Bronchial epithelial cell (primary cell): ENCODE measurements at regions not wholly inside any gene's neighbourhood (a gene's known extent, or its start where the extent isn't known, plus 50 kb on each side); places are given as distances from the start of the nearest gene placed in this dataset.

Experiments
- DNase-seq: peaks from one replicate; pipeline ENCODE4 v3.0.0-alpha.2; 2010; ENCODE audit warnings: low read depth
- FAIRE-seq: peaks from 2 replicates; lab custom pipeline; 2011; peaks lifted over from hg19 to GRCh38; lab: Jason Lieb, UNC
- H3K27me3 ChIP-seq: 2 replicates; pipeline ENCODE4 v1.5.1; 2011; ENCODE audit warnings: low read length; ENCODE audit not compliant: control insufficient read depth, insufficient read depth
- H3K36me3 ChIP-seq: 2 replicates; pipeline ENCODE4 v1.5.1; 2011; ENCODE audit warnings: low read length; ENCODE audit not compliant: control insufficient read depth, insufficient read depth
- H3K4me3 ChIP-seq: 2 replicates; pipeline ENCODE4 v1.5.1; 2011; ENCODE audit warnings: mild to moderate bottlenecking, low read depth, low read length, control low read depth
- CTCF ChIP-seq: IDR thresholded peaks from 2 replicates; pipeline ENCODE4 v1.5.1; 2011; ENCODE audit warnings: mild to moderate bottlenecking, moderate library complexity, low read length, control low read depth, inconsistent platforms; ENCODE audit not compliant: insufficient read depth, severe bottlenecking

GRCh38 chr2:194232600-194232999 is 1424.4 kb upstream of the SLC39A10 start:
- FAIRE-seq = no peak
- Histone ChIP-seq H3K4me3 (no peak overlapping the region), H3K36me3 (no peaks in the 10 kb centered on the region), H3K27me3 (no peaks in the 10 kb centered on the region)
- DNase-seq = no peak
- no peak for TF ChIP-seq CTCF

DNA sequence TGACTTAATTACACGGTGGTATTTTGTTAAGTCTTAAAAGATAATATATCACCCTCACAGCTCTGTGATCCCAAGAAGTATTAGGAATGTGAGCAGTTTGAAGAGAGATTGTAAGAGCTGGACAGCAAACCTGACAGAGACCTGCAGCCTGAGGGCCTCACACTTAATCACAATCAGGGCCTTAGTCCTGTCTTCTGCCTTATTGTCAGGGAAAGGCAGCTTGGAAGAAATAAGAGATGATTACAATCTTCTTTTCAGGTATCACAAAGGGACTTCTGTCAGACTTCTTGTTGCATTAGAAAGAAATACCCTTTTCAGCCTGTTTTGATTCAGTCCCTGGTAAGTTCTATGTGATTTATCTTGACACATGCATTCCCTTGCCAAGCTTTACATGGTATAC is 1433.8 kb upstream of the SLC39A10 start:
- DNase-seq (no peak), FAIRE-seq (no peak)
- Histone ChIP-seq H3K36me3 (no peaks in the 10 kb centered on the region), H3K27me3 (no peaks in the 10 kb centered on the region), H3K4me3 (no peak overlapping the region)
- TF ChIP-seq CTCF = no peak

DNA sequence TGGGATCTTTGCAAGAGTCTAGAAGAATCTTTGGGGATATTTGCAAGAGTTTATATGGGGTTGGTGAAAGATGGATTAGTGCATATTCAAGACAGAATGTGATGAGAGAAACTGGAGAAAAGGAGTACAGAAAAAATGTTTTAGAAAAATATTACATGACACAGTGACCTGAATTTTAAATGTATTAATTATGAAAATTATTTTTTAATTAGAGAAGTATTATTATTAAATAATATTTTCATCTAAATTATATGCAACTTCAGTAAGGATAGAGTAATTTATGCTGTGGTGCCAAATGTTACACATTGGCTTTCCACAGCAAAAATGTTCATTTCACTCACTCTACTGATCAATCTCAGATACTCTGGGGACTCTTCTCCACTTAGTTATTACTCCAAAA is 1442.8 kb upstream of the SLC39A10 start:
- no peak for FAIRE-seq
- TF ChIP-seq CTCF = no peak
- no peak overlapping the region for H3K4me3 ChIP-seq
- no peaks in the 10 kb centered on the region for H3K36me3 ChIP-seq
- H3K27me3 ChIP-seq = no peaks in the 10 kb centered on the region
- DNase-seq = no peak

DNA sequence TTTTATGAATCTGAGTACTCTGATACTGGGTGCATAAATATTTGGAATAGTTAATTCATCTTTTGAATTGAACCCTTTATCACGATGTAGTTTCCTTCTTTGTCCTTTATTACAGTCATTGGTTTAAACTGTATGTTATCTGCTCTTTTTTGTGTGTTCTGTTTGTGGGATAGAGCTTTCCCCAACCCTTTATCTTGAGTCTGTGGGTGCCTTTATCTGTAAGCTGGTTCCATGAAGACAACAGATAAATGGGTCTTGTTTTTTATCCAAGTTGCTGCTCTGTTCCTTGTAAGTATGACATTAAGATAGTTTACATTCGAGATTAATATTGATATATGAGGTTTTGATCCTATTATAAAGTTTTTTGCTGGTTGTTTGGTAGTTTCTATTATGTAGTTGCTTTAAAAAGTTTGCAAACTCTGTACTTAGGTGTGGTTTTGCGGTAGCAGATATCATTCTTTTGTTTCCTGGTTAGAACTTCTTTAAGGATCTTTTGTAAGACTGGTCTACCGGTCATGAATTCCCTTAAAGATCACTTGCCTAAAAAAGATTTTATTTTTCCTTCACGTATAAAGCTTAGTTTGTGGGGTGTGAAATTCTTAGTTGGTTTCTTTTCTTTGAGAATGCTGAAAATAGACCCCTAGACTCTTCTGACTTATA is 1451.3 kb upstream of the SLC39A10 start:
- no peak for FAIRE-seq
- TF ChIP-seq CTCF = no peak

GRCh38 chr2:194203898-194204297 is 1453.1 kb upstream of the SLC39A10 start:
- no peak overlapping the region for H3K4me3 ChIP-seq
- DNase-seq (peak; percentile 52), FAIRE-seq (no peak)
- TF ChIP-seq CTCF = no peak
- H3K27me3 ChIP-seq = no peaks in the 10 kb centered on the region
- H3K36me3 ChIP-seq = no peaks in the 10 kb centered on the region

More for the DNA sequence above, 1451.3 kb upstream of the SLC39A10 start:
- Histone ChIP-seq H3K27me3 (no peaks in the 10 kb centered on the region), H3K4me3 (no peak overlapping the region), H3K36me3 (no peaks in the 10 kb centered on the region)
- DNase-seq = no peak

DNA sequence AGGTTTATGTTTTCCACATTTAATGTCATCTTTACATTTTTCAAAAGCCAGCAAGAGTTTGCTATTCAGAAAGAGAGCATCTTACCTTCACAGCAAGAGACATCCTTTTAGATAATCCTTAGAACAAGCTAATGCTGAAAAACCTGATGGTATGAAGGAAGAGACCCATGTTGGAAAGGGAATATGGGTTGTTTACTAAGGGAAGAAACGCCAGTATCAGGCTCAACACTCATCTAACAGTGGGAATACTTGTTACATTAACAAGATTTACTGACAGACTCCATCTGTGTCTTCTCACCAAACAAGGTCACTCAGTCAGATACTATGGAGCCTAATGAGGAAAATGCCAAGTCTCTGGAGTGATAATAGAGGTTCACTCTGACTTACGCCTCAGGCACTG is 1474.1 kb upstream of the SLC39A10 start:
- no peak for TF ChIP-seq CTCF
- Histone ChIP-seq H3K36me3 (no peaks in the 10 kb centered on the region), H3K4me3 (no peak overlapping the region), H3K27me3 (no peaks in the 10 kb centered on the region)
- DNase-seq (no peak), FAIRE-seq (no peak)
